Activated CD8-positive, alpha-beta memory T cell treated with anti-CD3 and anti-CD28 coated beads, Interleukin-2, amount 50 U/mL, for 24 hours (primary cell): ENCODE measurements at regions not wholly inside any gene's neighbourhood (a gene's known extent, or its start where the extent isn't known, plus 50 kb on each side); places are given as distances from the start of the nearest gene placed in this dataset.

Experiments used
- DNase-seq: peaks from one replicate; pipeline ENCODE4 v3.0.0-alpha.2; 2020; ENCODE audit errors: extremely low read depth

GRCh38 chr11:95585069-95585751 is 204.4 kb downstream of the FAM76B start:
- DNase-seq = no peak

- DNase-seq = no peak
These were observed 205.0 kb downstream of the FAM76B start for GRCh38 chr11:95584589-95584988.

- DNase-seq = no peak
These were observed 205.4 kb downstream of the FAM76B start for GRCh38 chr11:95584180-95584579.

- DNase-seq = no peak
These were observed 211.7 kb downstream of the FAM76B start for GRCh38 chr11:95577716-95578460.

- DNase-seq = no peak
These were observed 213.3 kb downstream of the FAM76B start for GRCh38 chr11:95576146-95576845.

GRCh38 chr11:95575517-95575916 is 214.1 kb downstream of the FAM76B start:
- no peak for DNase-seq

- no peak for DNase-seq
These were observed 217.8 kb downstream of the FAM76B start for GRCh38 chr11:95571718-95572260.

GRCh38 chr11:95570845-95571244 is 218.7 kb downstream of the FAM76B start:
- no peak for DNase-seq

- no peak for DNase-seq
These were observed 220.4 kb downstream of the FAM76B start for GRCh38 chr11:95569207-95569606.

GRCh38 chr11:95568281-95568680 is 221.3 kb downstream of the FAM76B start:
- DNase-seq = no peak

- DNase-seq = no peak
These were observed 221.9 kb downstream of the FAM76B start for GRCh38 chr11:95567685-95568084.

- no peak for DNase-seq
These were observed 223.4 kb downstream of the FAM76B start for GRCh38 chr11:95566211-95566610.

- DNase-seq = no peak
These were observed 223.8 kb downstream of the FAM76B start for GRCh38 chr11:95565724-95566141.

- DNase-seq = no peak
These were observed 225.7 kb downstream of the FAM76B start for GRCh38 chr11:95563859-95564258.

GRCh38 chr11:95563173-95563572 is 226.4 kb downstream of the FAM76B start:
- DNase-seq = no peak

GRCh38 chr11:95562196-95562921 is 227.2 kb downstream of the FAM76B start:
- DNase-seq = no peak

GRCh38 chr11:95559899-95560298 is 229.7 kb downstream of the FAM76B start:
- no peak for DNase-seq

- DNase-seq = no peak
These were observed 232.2 kb downstream of the FAM76B start for GRCh38 chr11:95557376-95557775.

GRCh38 chr11:95556342-95557163 is 233.0 kb downstream of the FAM76B start:
- no peak for DNase-seq

- no peak for DNase-seq
These were observed 233.6 kb downstream of the FAM76B start for GRCh38 chr11:95556011-95556341.

GRCh38 chr11:95554911-95555310 is 234.7 kb downstream of the FAM76B start:
- no peak for DNase-seq
